ENCODE measurements at regions not wholly inside any gene's neighbourhood (a gene's known extent, or its start where the extent isn't known, plus 50 kb on each side); places are given as distances from the start of the nearest gene placed in this dataset.

DNA sequence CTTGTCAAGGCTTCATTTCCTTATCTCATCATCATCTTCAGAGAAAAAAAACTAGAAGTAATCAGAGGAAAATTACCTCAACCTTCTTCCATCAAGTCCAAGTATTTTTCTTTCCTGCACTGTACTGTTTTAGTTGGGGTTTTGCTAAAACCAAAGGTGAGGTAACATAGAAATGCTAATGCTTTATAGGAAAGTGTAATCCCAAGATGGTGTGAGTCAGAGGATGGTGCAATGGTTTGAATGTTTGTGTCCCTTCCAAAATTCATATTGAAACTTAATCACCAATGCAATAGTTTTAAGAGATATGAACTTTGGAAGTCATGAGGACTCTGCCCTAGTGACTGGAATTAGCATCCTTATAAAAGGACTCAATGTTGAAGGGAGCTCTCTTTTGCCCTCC lies 79.5 kb downstream of the KBTBD8 start:
- DNase-seq (ENCODE audit: low spot score): no peak
- no peak overlapping the region for H3K27ac ChIP-seq (ENCODE audit: low read depth, low read length, poor library complexity, severe bottlenecking)
- H4K20me1 ChIP-seq (ENCODE audit: insufficient read depth, low read length): no peaks in the 10 kb centered on the region
- H3K4me2 ChIP-seq (ENCODE audit: low read length): no peak overlapping the region
- H3K36me3 ChIP-seq (ENCODE audit: insufficient read depth, low read length): peaks cover 8% of the 10 kb centered on the region
- peaks cover 11% of the 10 kb centered on the region; the same call in 1 of the 2 replicates for H3K9me3 ChIP-seq (ENCODE audit: low read length)
- no peaks in the 10 kb centered on the region for H3K79me2 ChIP-seq (ENCODE audit: insufficient read depth, low read depth, low read length)
- ChIA-PET CTCF (ENCODE audit: unreplicated experiment) (no interaction called here), POLR2A (interaction anchor here (1.4 to 1.5 kb wide), 2 partner anchors 16 to 32 kb away, joined by 4 to 6 read pairs; no protein-coding TSS in a partner anchor)
- no peaks in the 10 kb centered on the region for H3K4me1 ChIP-seq (ENCODE audit: insufficient read depth, low read length, poor library complexity, severe bottlenecking)
- no peaks in the 10 kb centered on the region for H3K9me2 ChIP-seq (ENCODE audit: insufficient read depth, low read length)
- intact Hi-C loops (cut with micrococcal nuclease; ENCODE audit: unreplicated experiment): no loop called here
- H3K4me3 ChIP-seq (ENCODE audit: low read depth, low read length, poor library complexity, severe bottlenecking): no peak overlapping the region
- H2AFZ ChIP-seq (ENCODE audit: low read length): no peak overlapping the region
- BruUV-seq (replicated peaks): no TSS peak
- TF ChIP-seq EZH2phosphoT487 (IDR thresholded peaks at IDR 0.05; ENCODE audit: borderline replicate concordance, low read depth, low read length): no peak
- TF ChIP-seq, protein P1, sequence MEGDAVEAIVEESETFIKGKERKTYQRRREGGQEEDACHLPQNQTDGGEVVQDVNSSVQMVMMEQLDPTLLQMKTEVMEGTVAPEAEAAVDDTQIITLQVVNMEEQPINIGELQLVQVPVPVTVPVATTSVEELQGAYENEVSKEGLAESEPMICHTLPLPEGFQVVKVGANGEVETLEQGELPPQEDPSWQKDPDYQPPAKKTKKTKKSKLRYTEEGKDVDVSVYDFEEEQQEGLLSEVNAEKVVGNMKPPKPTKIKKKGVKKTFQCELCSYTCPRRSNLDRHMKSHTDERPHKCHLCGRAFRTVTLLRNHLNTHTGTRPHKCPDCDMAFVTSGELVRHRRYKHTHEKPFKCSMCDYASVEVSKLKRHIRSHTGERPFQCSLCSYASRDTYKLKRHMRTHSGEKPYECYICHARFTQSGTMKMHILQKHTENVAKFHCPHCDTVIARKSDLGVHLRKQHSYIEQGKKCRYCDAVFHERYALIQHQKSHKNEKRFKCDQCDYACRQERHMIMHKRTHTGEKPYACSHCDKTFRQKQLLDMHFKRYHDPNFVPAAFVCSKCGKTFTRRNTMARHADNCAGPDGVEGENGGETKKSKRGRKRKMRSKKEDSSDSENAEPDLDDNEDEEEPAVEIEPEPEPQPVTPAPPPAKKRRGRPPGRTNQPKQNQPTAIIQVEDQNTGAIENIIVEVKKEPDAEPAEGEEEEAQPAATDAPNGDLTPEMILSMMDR (conservative IDR thresholded peaks at IDR 0.05; ENCODE audit: low read length): no peak

DNA sequence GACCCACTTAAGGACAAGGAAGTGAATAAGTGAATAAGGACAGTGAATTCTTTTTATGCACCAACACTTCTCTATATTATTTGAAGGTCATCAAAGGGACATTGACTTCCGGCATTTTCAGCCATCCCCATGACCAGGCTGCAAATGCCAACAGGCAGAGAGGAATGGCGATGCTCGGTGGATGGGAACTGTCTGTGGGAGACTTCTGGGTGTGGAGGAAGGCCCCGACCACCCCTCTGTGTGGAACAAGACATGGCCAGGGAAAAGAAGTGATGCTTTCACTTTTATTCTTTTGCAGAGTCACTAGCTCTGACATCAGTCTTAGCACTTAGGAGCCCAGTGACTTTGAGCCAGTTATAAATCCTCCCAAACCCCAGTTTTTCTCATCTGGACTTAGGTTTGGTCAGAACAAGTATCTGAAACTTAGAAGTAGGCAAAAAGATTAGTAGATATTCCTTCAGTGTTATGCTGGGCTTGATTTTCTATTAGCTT lies 84.5 kb downstream of the KBTBD8 start:
- intact Hi-C loops (cut with micrococcal nuclease; ENCODE audit: unreplicated experiment): no loop called here
- Histone ChIP-seq H2AFZ (ENCODE audit: low read length) (peak overlapping the region; percentile 96), H4K20me1 (ENCODE audit: insufficient read depth, low read length) (no peaks in the 10 kb centered on the region), H3K9me2 (ENCODE audit: insufficient read depth, low read length) (no peaks in the 10 kb centered on the region), H3K36me3 (ENCODE audit: insufficient read depth, low read length) (peaks cover 21% of the 10 kb centered on the region), H3K4me3 (ENCODE audit: low read depth, low read length, poor library complexity, severe bottlenecking) (peak overlapping the region; percentile 43), H3K79me2 (ENCODE audit: insufficient read depth, low read depth, low read length) (no peaks in the 10 kb centered on the region), H3K9me3 (ENCODE audit: low read length) (peaks cover 38% of the 10 kb centered on the region), H3K4me1 (ENCODE audit: insufficient read depth, low read length, poor library complexity, severe bottlenecking) (peaks cover 14% of the 10 kb centered on the region), H3K4me2 (ENCODE audit: low read length) (no peak overlapping the region; the same call in 1 of the 2 replicates), H3K27ac (ENCODE audit: low read depth, low read length, poor library complexity, severe bottlenecking) (no peak overlapping the region)
- no TSS peak for BruUV-seq (replicated peaks)
- POLR2A ChIA-PET: interaction anchor here (1.2 to 1.4 kb wide), 4 partner anchors 12 to 111 kb away, joined by 4 to 6 read pairs (median 4); no protein-coding TSS in a partner anchor
- DNase-seq (ENCODE audit: low spot score): no peak
- TF ChIP-seq EZH2phosphoT487 (IDR thresholded peaks at IDR 0.05; ENCODE audit: borderline replicate concordance, low read depth, low read length): no peak
- TF ChIP-seq, protein P1 (conservative IDR thresholded peaks at IDR 0.05; ENCODE audit: low read length): no peak
- CTCF ChIA-PET (ENCODE audit: unreplicated experiment): no interaction called here

DNA sequence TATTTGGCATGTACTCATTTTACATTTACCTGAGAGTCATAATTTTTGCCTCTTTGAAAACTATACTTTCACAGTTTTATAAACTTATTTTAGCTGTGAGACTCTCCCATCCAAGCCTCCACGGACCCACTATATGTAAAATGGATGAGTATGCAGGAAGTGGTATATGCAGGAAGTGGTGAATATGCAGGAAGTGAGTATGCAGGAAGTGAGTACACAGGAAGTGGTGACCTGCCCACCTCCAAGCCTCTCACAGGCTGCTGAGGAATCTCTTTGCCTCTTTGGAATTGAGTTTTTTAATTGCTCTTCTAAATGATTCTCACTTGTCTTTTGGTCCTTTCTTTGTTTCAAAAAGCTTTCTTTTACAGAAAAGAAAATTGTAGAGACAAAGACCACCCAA lies 85.2 kb downstream of the KBTBD8 start:
- peak overlapping the region; percentile 43 for H3K4me3 ChIP-seq (ENCODE audit: low read depth, low read length, poor library complexity, severe bottlenecking)
- H3K36me3 ChIP-seq (ENCODE audit: insufficient read depth, low read length): peaks cover 21% of the 10 kb centered on the region
- H3K9me2 ChIP-seq (ENCODE audit: insufficient read depth, low read length): no peaks in the 10 kb centered on the region
- POLR2A ChIA-PET: interaction anchor here (1.0 to 1.4 kb wide), 8 partner anchors 12 to 111 kb away, joined by 3 to 6 read pairs (median 4); no protein-coding TSS in a partner anchor
- CTCF ChIA-PET (ENCODE audit: unreplicated experiment): no interaction called here
- H3K79me2 ChIP-seq (ENCODE audit: insufficient read depth, low read depth, low read length): no peaks in the 10 kb centered on the region
- no peaks in the 10 kb centered on the region for H4K20me1 ChIP-seq (ENCODE audit: insufficient read depth, low read length)
- H3K9me3 ChIP-seq (ENCODE audit: low read length): peaks cover 45% of the 10 kb centered on the region
- peak overlapping the region; percentile 96 for H2AFZ ChIP-seq (ENCODE audit: low read length)
- no peak for TF ChIP-seq EZH2phosphoT487 (IDR thresholded peaks at IDR 0.05; ENCODE audit: borderline replicate concordance, low read depth, low read length)
- TF ChIP-seq, protein P1 (conservative IDR thresholded peaks at IDR 0.05; ENCODE audit: low read length): no peak
- intact Hi-C loops (cut with micrococcal nuclease; ENCODE audit: unreplicated experiment): no loop called here
- no TSS peak for BruUV-seq (replicated peaks)
- peak; percentile 76 for DNase-seq (ENCODE audit: low spot score)
- H3K4me1 ChIP-seq (ENCODE audit: insufficient read depth, low read length, poor library complexity, severe bottlenecking): peaks cover 14% of the 10 kb centered on the region
- peak overlapping the region; percentile 41 for H3K4me2 ChIP-seq (ENCODE audit: low read length)
- H3K27ac ChIP-seq (ENCODE audit: low read depth, low read length, poor library complexity, severe bottlenecking): peak overlapping the region; percentile 24
